ENCODE measurements at regions not wholly inside any gene's neighbourhood (a gene's known extent, or its start where the extent isn't known, plus 50 kb on each side); places are given as distances from the start of the nearest gene placed in this dataset.

- TF ChIP-seq RERE (CRISPR knock-in tag; IDR thresholded peaks at IDR 0.05; ENCODE audit: low read depth) (no peak), RARG (CRISPR knock-in tag; IDR thresholded peaks at IDR 0.05; ENCODE audit: low read depth) (no peak), FOXO1 (CRISPR knock-in tag; IDR thresholded peaks at IDR 0.05) (no peak), ZNF619 (CRISPR knock-in tag; IDR thresholded peaks at IDR 0.05) (no peak), IRF2 (CRISPR knock-in tag; IDR thresholded peaks at IDR 0.05) (no peak), ZNF772 (CRISPR knock-in tag; IDR thresholded peaks at IDR 0.05) (no peak), BHLHE40 (IDR thresholded peaks at IDR 0.05; ENCODE audit: low read length) (no peak)
- TF ChIP-seq, protein P1, sequence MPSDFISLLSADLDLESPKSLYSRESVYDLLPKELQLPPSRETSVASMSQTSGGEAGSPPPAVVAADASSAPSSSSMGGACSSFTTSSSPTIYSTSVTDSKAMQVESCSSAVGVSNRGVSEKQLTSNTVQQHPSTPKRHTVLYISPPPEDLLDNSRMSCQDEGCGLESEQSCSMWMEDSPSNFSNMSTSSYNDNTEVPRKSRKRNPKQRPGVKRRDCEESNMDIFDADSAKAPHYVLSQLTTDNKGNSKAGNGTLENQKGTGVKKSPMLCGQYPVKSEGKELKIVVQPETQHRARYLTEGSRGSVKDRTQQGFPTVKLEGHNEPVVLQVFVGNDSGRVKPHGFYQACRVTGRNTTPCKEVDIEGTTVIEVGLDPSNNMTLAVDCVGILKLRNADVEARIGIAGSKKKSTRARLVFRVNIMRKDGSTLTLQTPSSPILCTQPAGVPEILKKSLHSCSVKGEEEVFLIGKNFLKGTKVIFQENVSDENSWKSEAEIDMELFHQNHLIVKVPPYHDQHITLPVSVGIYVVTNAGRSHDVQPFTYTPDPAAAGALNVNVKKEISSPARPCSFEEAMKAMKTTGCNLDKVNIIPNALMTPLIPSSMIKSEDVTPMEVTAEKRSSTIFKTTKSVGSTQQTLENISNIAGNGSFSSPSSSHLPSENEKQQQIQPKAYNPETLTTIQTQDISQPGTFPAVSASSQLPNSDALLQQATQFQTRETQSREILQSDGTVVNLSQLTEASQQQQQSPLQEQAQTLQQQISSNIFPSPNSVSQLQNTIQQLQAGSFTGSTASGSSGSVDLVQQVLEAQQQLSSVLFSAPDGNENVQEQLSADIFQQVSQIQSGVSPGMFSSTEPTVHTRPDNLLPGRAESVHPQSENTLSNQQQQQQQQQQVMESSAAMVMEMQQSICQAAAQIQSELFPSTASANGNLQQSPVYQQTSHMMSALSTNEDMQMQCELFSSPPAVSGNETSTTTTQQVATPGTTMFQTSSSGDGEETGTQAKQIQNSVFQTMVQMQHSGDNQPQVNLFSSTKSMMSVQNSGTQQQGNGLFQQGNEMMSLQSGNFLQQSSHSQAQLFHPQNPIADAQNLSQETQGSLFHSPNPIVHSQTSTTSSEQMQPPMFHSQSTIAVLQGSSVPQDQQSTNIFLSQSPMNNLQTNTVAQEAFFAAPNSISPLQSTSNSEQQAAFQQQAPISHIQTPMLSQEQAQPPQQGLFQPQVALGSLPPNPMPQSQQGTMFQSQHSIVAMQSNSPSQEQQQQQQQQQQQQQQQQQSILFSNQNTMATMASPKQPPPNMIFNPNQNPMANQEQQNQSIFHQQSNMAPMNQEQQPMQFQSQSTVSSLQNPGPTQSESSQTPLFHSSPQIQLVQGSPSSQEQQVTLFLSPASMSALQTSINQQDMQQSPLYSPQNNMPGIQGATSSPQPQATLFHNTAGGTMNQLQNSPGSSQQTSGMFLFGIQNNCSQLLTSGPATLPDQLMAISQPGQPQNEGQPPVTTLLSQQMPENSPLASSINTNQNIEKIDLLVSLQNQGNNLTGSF (CRISPR knock-in tag; IDR thresholded peaks at IDR 0.05), result no peak
These were observed 832.9 kb upstream of the NR2F2 start (continued) for GRCh38 chr15:95497634-95498033.
